RPMI7951 (cell line): ENCODE measurements at regions not wholly inside any gene's neighbourhood (a gene's known extent, or its start where the extent isn't known, plus 50 kb on each side); places are given as distances from the start of the nearest gene placed in this dataset.
"Not testable (repeated sequence)": the region's sequence is repeated elsewhere in the genome, so short reads cannot be mapped to it uniquely, and the experiment has no call there.

Source experiments
- DNase-seq: peaks from one replicate; pipeline ENCODE4 v3.0.0-alpha.2; 2012; ENCODE audit warnings: low read depth

GRCh38 chr14:71780075-71780474 lies 152.2 kb upstream of the RGS6 start:
- no peak for DNase-seq

- no peak for DNase-seq
Observed at GRCh38 chr14:71780822-71781221, 151.4 kb upstream of the RGS6 start.

- DNase-seq = no peak
Observed at GRCh38 chr14:71783088-71783487, 149.1 kb upstream of the RGS6 start.

GRCh38 chr14:71783786-71784185 lies 148.4 kb upstream of the RGS6 start:
- DNase-seq = peak; percentile 42

- no peak for DNase-seq
Observed at GRCh38 chr14:71789005-71789404, 143.2 kb upstream of the RGS6 start.

GRCh38 chr14:71799841-71800240 lies 132.4 kb upstream of the RGS6 start:
- no peak for DNase-seq

- no peak for DNase-seq
Observed at GRCh38 chr14:71800878-71801277, 131.4 kb upstream of the RGS6 start.

- DNase-seq = peak; percentile 33
Observed at GRCh38 chr14:71803539-71804260, 128.5 kb upstream of the RGS6 start.

GRCh38 chr14:71804992-71805391 lies 127.2 kb upstream of the RGS6 start:
- no peak for DNase-seq

- DNase-seq = not testable (repeated sequence)
Observed at GRCh38 chr14:71807049-71807448, 125.2 kb upstream of the RGS6 start.

GRCh38 chr14:71810800-71811199 lies 121.4 kb upstream of the RGS6 start:
- not testable (repeated sequence) for DNase-seq

GRCh38 chr14:71812693-71813092 lies 119.5 kb upstream of the RGS6 start:
- no peak for DNase-seq

- DNase-seq = no peak
Observed at GRCh38 chr14:71815110-71815509, 117.1 kb upstream of the RGS6 start.

- no peak for DNase-seq
Observed at GRCh38 chr14:71824816-71825215, 107.4 kb upstream of the RGS6 start.

- DNase-seq = no peak
Observed at GRCh38 chr14:71833476-71833875, 98.8 kb upstream of the RGS6 start.

GRCh38 chr14:71834284-71835204 lies 97.7 kb upstream of the RGS6 start:
- DNase-seq = no peak

GRCh38 chr14:71852181-71852580 lies 80.0 kb upstream of the RGS6 start:
- DNase-seq = no peak

- DNase-seq = peak; percentile 61
Observed at GRCh38 chr14:71855399-71856036, 76.7 kb upstream of the RGS6 start.

- DNase-seq = peak; percentile 1
Observed at GRCh38 chr14:71856199-71856919, 75.9 kb upstream of the RGS6 start.

- no peak for DNase-seq
Observed at GRCh38 chr14:71863049-71863448, 69.2 kb upstream of the RGS6 start.

GRCh38 chr14:71863766-71864165 lies 68.5 kb upstream of the RGS6 start:
- no peak for DNase-seq
